Endodermal cell (in vitro differentiated cells): ENCODE measurements at regions not wholly inside any gene's neighbourhood (a gene's known extent, or its start where the extent isn't known, plus 50 kb on each side); places are given as distances from the start of the nearest gene placed in this dataset.

Experiments used
- DNase-seq: peaks from one replicate; pipeline ENCODE4 v3.0.0-alpha.2; 2017
- H3K27ac ChIP-seq: 2 replicates; pipeline ENCODE4 v1.5.1; 2013; ENCODE audit warnings: mild to moderate bottlenecking, low read depth, low read length, moderate library complexity
- H3K27me3 ChIP-seq: 2 replicates; pipeline ENCODE4 v1.6.1; 2013; ENCODE audit warnings: mild to moderate bottlenecking, low read length, moderate library complexity; ENCODE audit not compliant: insufficient read depth, control insufficient read depth, poor library complexity, severe bottlenecking
- H3K36me3 ChIP-seq: 2 replicates; pipeline ENCODE4 v1.7.0; 2013; ENCODE audit warnings: mild to moderate bottlenecking, low read length, moderate library complexity; ENCODE audit not compliant: control insufficient read depth, insufficient read depth
- H3K4me1 ChIP-seq: one replicate; pipeline ENCODE4 v1.7.0; 2013; ENCODE audit warnings: low read length; ENCODE audit not compliant: control insufficient read depth, insufficient read depth
- H3K4me3 ChIP-seq: 2 replicates; pipeline ENCODE4 v1.5.1; 2013; ENCODE audit warnings: mild to moderate bottlenecking, low read length, moderate library complexity
- H3K9ac ChIP-seq: 2 replicates; pipeline ENCODE4 v1.6.1; 2013; ENCODE audit warnings: mild to moderate bottlenecking, low read length, moderate library complexity; ENCODE audit not compliant: poor library complexity, severe bottlenecking; ENCODE audit errors: extremely low read depth
- H3K9me3 ChIP-seq: 2 replicates; pipeline ENCODE4 v1.6.1; 2013; ENCODE audit warnings: mild to moderate bottlenecking, low read length, moderate library complexity; ENCODE audit not compliant: control insufficient read depth
- H3K27ac Mint-ChIP-seq: 2 replicates; pipeline ENCODE4 v1.8.0; 2020; ENCODE audit warnings: mixed read lengths
- H3K27me3 Mint-ChIP-seq: 2 replicates; pipeline ENCODE4 v1.8.0; 2021; ENCODE audit warnings: mild to moderate bottlenecking, mixed read lengths; ENCODE audit not compliant: insufficient read depth
- H3K36me3 Mint-ChIP-seq: 2 replicates; pipeline ENCODE4 v1.8.0; 2020; ENCODE audit warnings: low read depth, mixed read lengths
- H3K4me1 Mint-ChIP-seq: 2 replicates; pipeline ENCODE4 v1.8.0; 2020; ENCODE audit warnings: mixed read lengths
- H3K4me3 Mint-ChIP-seq: 2 replicates; pipeline ENCODE4 v1.8.0; 2020; ENCODE audit warnings: mild to moderate bottlenecking, moderate library complexity, mixed read lengths
- H3K9me3 Mint-ChIP-seq: 2 replicates; pipeline ENCODE4 v1.8.0; 2020; ENCODE audit warnings: mild to moderate bottlenecking, mixed read lengths
- WGBS, 2 experiments: methylation state at CpG; one replicate each; pipeline versions ENCODE4 v1.1.5 to v1.1.7; 2013; ENCODE audit warnings: missing lambda C conversion rate in 2 of 2, mixed read lengths in 1 of 2; ENCODE audit not compliant: insufficient coverage in 1 of 2, insufficient read length in 1 of 2; 5-methylcytosine and 5-hydroxymethylcytosine counted together
- TF ChIP-seq, protein P1 (sequence below): fragments of 200-600 bp; sonication (generic); conservative IDR thresholded peaks from 2 replicates; pipeline ENCODE4 v1.5.0; 2021; ENCODE audit warnings: antibody characterized with exemption, mild to moderate bottlenecking

DNA sequence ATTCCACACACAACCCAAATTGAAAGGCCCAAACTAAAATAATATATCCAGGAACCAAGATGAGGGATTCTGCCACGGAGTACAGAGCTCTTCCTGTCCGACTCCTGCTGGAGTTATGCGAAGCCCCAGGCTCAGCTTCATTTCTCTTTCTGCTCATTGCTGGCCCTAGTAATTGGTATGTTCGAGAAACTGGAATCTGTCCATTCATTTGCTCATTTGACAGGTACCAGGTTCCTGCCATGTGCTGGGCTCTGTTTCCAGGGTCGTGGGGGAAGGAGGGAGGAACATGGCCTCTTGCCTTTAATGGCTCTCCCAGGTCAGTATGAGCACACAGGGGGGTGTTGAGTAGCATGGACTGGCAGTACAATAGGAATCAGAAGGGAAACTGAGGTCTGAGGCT lies 179.2 kb upstream of the SHH start:
- Histone ChIP-seq H3K4me3 (no peak overlapping the region), H3K36me3 (no peaks in the 10 kb centered on the region), H3K27ac (no peak overlapping the region), H3K9me3 (no peaks in the 10 kb centered on the region), H3K9ac (no peak overlapping the region), H3K4me1 (no peaks in the 10 kb centered on the region), H3K27me3 (no peaks in the 10 kb centered on the region)
- TF ChIP-seq, protein P1, sequence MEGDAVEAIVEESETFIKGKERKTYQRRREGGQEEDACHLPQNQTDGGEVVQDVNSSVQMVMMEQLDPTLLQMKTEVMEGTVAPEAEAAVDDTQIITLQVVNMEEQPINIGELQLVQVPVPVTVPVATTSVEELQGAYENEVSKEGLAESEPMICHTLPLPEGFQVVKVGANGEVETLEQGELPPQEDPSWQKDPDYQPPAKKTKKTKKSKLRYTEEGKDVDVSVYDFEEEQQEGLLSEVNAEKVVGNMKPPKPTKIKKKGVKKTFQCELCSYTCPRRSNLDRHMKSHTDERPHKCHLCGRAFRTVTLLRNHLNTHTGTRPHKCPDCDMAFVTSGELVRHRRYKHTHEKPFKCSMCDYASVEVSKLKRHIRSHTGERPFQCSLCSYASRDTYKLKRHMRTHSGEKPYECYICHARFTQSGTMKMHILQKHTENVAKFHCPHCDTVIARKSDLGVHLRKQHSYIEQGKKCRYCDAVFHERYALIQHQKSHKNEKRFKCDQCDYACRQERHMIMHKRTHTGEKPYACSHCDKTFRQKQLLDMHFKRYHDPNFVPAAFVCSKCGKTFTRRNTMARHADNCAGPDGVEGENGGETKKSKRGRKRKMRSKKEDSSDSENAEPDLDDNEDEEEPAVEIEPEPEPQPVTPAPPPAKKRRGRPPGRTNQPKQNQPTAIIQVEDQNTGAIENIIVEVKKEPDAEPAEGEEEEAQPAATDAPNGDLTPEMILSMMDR, result no peak
- H3K4me3 Mint-ChIP-seq, result no peak overlapping the region
- no peaks in the 10 kb centered on the region for H3K36me3 Mint-ChIP-seq
- H3K9me3 Mint-ChIP-seq, result peaks cover 13% of the 10 kb centered on the region
- 89 to 91% methylated on average over 5 of the region's 5 CpGs for WGBS, 2 experiments
- H3K27me3 Mint-ChIP-seq, result peaks cover 9% of the 10 kb centered on the region
- peak; percentile 13 for DNase-seq
- no peak overlapping the region for H3K27ac Mint-ChIP-seq
- H3K4me1 Mint-ChIP-seq, result no peaks in the 10 kb centered on the region

DNA sequence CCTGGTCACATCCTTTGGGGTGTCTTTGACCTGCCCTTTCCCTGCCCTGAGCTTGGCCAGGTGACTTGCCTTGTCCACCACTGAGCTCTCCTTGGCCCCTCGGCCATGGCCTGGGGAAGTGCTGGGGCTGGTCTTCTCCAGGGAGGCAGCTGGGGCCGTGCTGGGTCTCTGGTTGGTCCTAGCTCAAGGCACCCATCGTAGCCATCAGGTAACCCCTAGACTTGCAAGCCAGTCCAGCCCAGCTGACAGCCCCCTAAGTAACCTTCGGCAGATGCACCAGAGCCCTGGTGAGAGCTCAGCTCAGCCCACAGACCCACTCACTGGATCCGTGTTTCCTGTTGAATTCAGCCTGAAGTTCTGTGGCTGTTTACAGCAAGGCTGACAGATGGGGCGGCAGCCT lies 176.2 kb upstream of the SHH start:
- Mint-ChIP-seq H3K4me3 (no peak overlapping the region), H3K9me3 (peaks cover 13% of the 10 kb centered on the region), H3K27me3 (peaks cover 9% of the 10 kb centered on the region), H3K27ac (no peak overlapping the region), H3K36me3 (no peaks in the 10 kb centered on the region), H3K4me1 (no peaks in the 10 kb centered on the region)
- DNase-seq, result no peak
- no peaks in the 10 kb centered on the region for H3K27me3 ChIP-seq
- 82 to 91% methylated on average over 4 to 6 of the region's 6 CpGs for whole genome bisulfite sequencing, 2 experiments
- no peaks in the 10 kb centered on the region for H3K4me1 ChIP-seq
- no peak overlapping the region for H3K27ac ChIP-seq
- TF ChIP-seq, protein P1, result no peak
- no peak overlapping the region for H3K4me3 ChIP-seq
- H3K9ac ChIP-seq, result no peak overlapping the region
- no peaks in the 10 kb centered on the region for H3K9me3 ChIP-seq
- no peaks in the 10 kb centered on the region for H3K36me3 ChIP-seq

DNA sequence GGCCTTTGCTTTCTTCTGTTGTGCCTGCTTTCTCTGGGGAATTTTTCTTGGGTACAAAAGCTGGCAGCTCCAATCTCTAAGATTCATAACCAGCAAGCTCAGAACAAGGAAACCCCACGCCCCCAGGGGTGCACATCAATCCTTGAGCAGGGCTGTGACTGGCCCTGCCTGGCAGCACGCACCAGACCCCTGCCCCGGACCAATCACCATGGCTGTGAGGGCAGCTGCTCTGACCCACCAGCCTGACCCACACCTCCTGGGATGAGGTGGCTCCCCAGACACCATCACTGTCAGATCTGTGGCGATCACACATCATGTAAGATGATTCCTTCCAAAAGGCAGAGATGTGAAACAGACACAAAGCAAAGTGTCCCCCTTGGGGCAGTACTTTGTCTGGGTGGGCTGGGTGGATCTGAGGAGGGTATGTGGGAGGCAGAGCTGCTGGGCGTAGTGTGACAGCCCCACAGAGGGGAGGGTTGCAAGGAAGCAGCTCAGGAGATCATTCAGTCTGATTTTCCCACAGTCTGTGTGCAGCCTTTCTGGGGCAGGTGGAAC lies 175.5 kb upstream of the SHH start:
- Histone ChIP-seq H3K4me3 (no peak overlapping the region), H3K9ac (no peak overlapping the region), H3K9me3 (no peaks in the 10 kb centered on the region), H3K4me1 (no peaks in the 10 kb centered on the region), H3K36me3 (no peaks in the 10 kb centered on the region), H3K27me3 (no peaks in the 10 kb centered on the region), H3K27ac (no peak overlapping the region)
- Mint-ChIP-seq H3K27ac (no peak overlapping the region), H3K4me1 (no peaks in the 10 kb centered on the region), H3K4me3 (no peak overlapping the region), H3K36me3 (no peaks in the 10 kb centered on the region), H3K27me3 (peaks cover 9% of the 10 kb centered on the region), H3K9me3 (peaks cover 13% of the 10 kb centered on the region)
- WGBS, 2 experiments, result 67 to 87% methylated on average over 1 to 5 of the region's 5 CpGs
- no peak for DNase-seq
- TF ChIP-seq, protein P1, result no peak
